ENCODE measurements at regions not wholly inside any gene's neighbourhood (a gene's known extent, or its start where the extent isn't known, plus 50 kb on each side); places are given as distances from the start of the nearest gene placed in this dataset.
"Not testable (repeated sequence)": the region's sequence is repeated elsewhere in the genome, so short reads cannot be mapped to it uniquely, and the experiment has no call there.

- DNase-seq (ENCODE audit: low read depth in 3 of 3, low spot score in 2 of 3), result peak in 2 of 3 donors; percentile 10 to 16
Observed at GRCh38 chr4:33422656-33423055, 2702.5 kb downstream of the PCDH7 start.

- DNase-seq (ENCODE audit: low read depth in 3 of 3, low spot score in 2 of 3), result no peak
Observed at GRCh38 chr4:33425936-33426335, 2705.8 kb downstream of the PCDH7 start.

- no peak for DNase-seq (ENCODE audit: low read depth in 3 of 3, low spot score in 2 of 3)
Observed at GRCh38 chr4:33427676-33428075, 2707.5 kb downstream of the PCDH7 start.

GRCh38 chr4:33429971-33430370 lies 2709.8 kb downstream of the PCDH7 start:
- DNase-seq (ENCODE audit: low read depth in 3 of 3, low spot score in 2 of 3), result no peak

GRCh38 chr4:33437406-33437805 lies 2717.2 kb downstream of the PCDH7 start:
- DNase-seq (ENCODE audit: low read depth in 3 of 3, low spot score in 2 of 3), result no peak

- no peak for DNase-seq (ENCODE audit: low read depth in 3 of 3, low spot score in 2 of 3)
Observed at GRCh38 chr4:33446953-33447352, 2726.8 kb downstream of the PCDH7 start.

- peak in 1 of 3 donors; percentile 1 for DNase-seq (ENCODE audit: low read depth in 3 of 3, low spot score in 2 of 3)
Observed at GRCh38 chr4:33448948-33449347, 2728.8 kb downstream of the PCDH7 start.

GRCh38 chr4:33453436-33453835 lies 2733.3 kb downstream of the PCDH7 start:
- DNase-seq (ENCODE audit: low read depth in 3 of 3, low spot score in 2 of 3), result no peak

- no peak for DNase-seq (ENCODE audit: low read depth in 3 of 3, low spot score in 2 of 3)
Observed at GRCh38 chr4:33453916-33454315, 2733.7 kb downstream of the PCDH7 start.

- no peak for DNase-seq (ENCODE audit: low read depth in 3 of 3, low spot score in 2 of 3)
Observed at GRCh38 chr4:33465565-33465964, 2745.4 kb downstream of the PCDH7 start.

GRCh38 chr4:33467291-33467690 lies 2747.1 kb downstream of the PCDH7 start:
- DNase-seq (ENCODE audit: low read depth in 3 of 3, low spot score in 2 of 3), result no peak

- DNase-seq (ENCODE audit: low read depth in 3 of 3, low spot score in 2 of 3), result no peak
Observed at GRCh38 chr4:33470805-33471204, 2750.6 kb downstream of the PCDH7 start.

GRCh38 chr4:33477715-33478114 lies 2757.5 kb downstream of the PCDH7 start:
- DNase-seq (ENCODE audit: low read depth in 3 of 3, low spot score in 2 of 3), result no peak

GRCh38 chr4:33482773-33483172 lies 2761.5 kb downstream of the ARAP2 start:
- DNase-seq (ENCODE audit: low read depth in 3 of 3, low spot score in 2 of 3), result no peak

- DNase-seq (ENCODE audit: low read depth in 3 of 3, low spot score in 2 of 3), result no peak
Observed at GRCh38 chr4:33485111-33485510, 2759.2 kb downstream of the ARAP2 start.

GRCh38 chr4:33493231-33493630 lies 2751.1 kb downstream of the ARAP2 start:
- DNase-seq (ENCODE audit: low read depth in 3 of 3, low spot score in 2 of 3), result no peak

- no peak for DNase-seq (ENCODE audit: low read depth in 3 of 3, low spot score in 2 of 3)
Observed at GRCh38 chr4:33494150-33494549, 2750.2 kb downstream of the ARAP2 start.

GRCh38 chr4:33501587-33501986 lies 2742.7 kb downstream of the ARAP2 start:
- not testable (repeated sequence) for DNase-seq (ENCODE audit: low read depth in 3 of 3, low spot score in 2 of 3)

- no peak for DNase-seq (ENCODE audit: low read depth in 3 of 3, low spot score in 2 of 3)
Observed at GRCh38 chr4:33512397-33512796, 2731.9 kb downstream of the ARAP2 start.

- no peak for DNase-seq (ENCODE audit: low read depth in 3 of 3, low spot score in 2 of 3)
Observed at GRCh38 chr4:33518856-33519255, 2725.5 kb downstream of the ARAP2 start.

GRCh38 chr4:33532821-33533220 lies 2711.5 kb downstream of the ARAP2 start:
- no peak for DNase-seq (ENCODE audit: low read depth in 3 of 3, low spot score in 2 of 3)

GRCh38 chr4:33536898-33537297 lies 2707.4 kb downstream of the ARAP2 start:
- no peak for DNase-seq (ENCODE audit: low read depth in 3 of 3, low spot score in 2 of 3)

GRCh38 chr4:33537527-33537926 lies 2706.8 kb downstream of the ARAP2 start:
- DNase-seq (ENCODE audit: low read depth in 3 of 3, low spot score in 2 of 3), result no peak

All from right renal cortex interstitium (tissue), 3 donors.